ENCODE measurements at regions not wholly inside any gene's neighbourhood (a gene's known extent, or its start where the extent isn't known, plus 50 kb on each side); places are given as distances from the start of the nearest gene placed in this dataset.

- TF ChIP-seq RAD21 (conservative IDR thresholded peaks at IDR 0.05 in 1 of 2, IDR thresholded peaks at IDR 0.05 in 1 of 2) = no peak
- TF ChIP-seq CTCF (IDR thresholded peaks at IDR 0.05) = no peak
- no peak for TF ChIP-seq MAX (IDR thresholded peaks at IDR 0.05)
- TF ChIP-seq RARB (CRISPR knock-in tag; IDR thresholded peaks at IDR 0.05) = no peak
- no peak for TF ChIP-seq ESRRA (IDR thresholded peaks at IDR 0.05; ENCODE audit: borderline replicate concordance, low read length)
- no peak for TF ChIP-seq SREBF2 (IDR thresholded peaks at IDR 0.05)
- TF ChIP-seq GATA3 (IDR thresholded peaks at IDR 0.05; ENCODE audit: borderline replicate concordance) = no peak
- TF ChIP-seq ZFP36 (IDR thresholded peaks at IDR 0.05; ENCODE audit: borderline replicate concordance, partially characterized antibody) = no peak
- TF ChIP-seq KDM1A (IDR thresholded peaks at IDR 0.05; ENCODE audit: low read depth) = no peak
- TF ChIP-seq POLR2A (IDR thresholded peaks at IDR 0.05; ENCODE audit: low read length) = no peak
- no peak for TF ChIP-seq NPAS2 (CRISPR knock-in tag; IDR thresholded peaks at IDR 0.05; ENCODE audit: borderline replicate concordance)
- no peak for TF ChIP-seq RFX5 (IDR thresholded peaks at IDR 0.05)
- TF ChIP-seq USF2 (IDR thresholded peaks at IDR 0.05) = no peak
- no peak for TF ChIP-seq JUNB (IDR thresholded peaks at IDR 0.05)
Observed at GRCh38 chr12:33054371-33054770, 157.8 kb upstream of the PKP2 start.
